A673 (cell line): ENCODE measurements at regions not wholly inside any gene's neighbourhood (a gene's known extent, or its start where the extent isn't known, plus 50 kb on each side); places are given as distances from the start of the nearest gene placed in this dataset.

ENCODE experiments used
- EZH2 ChIP-seq: fragments of 200-600 bp; sonication (generic); IDR thresholded peaks from 2 replicates; pipeline ENCODE4 v1.6.1; 2017; ENCODE audit warnings: borderline replicate concordance, low read depth, mild to moderate bottlenecking, mixed read lengths, antibody characterized with exemption, low read length; ENCODE audit not compliant: poor library complexity, severe bottlenecking
- TF ChIP-seq, protein P1 (sequence below): fragments of 300-800, 200-600 bp; sonication (generic); conservative IDR thresholded peaks from 2 replicates; pipeline ENCODE4 v1.5.1; 2017; ENCODE audit warnings: low read depth, mild to moderate bottlenecking, antibody characterized with exemption, low read length, moderate library complexity, mixed read lengths

DNA sequence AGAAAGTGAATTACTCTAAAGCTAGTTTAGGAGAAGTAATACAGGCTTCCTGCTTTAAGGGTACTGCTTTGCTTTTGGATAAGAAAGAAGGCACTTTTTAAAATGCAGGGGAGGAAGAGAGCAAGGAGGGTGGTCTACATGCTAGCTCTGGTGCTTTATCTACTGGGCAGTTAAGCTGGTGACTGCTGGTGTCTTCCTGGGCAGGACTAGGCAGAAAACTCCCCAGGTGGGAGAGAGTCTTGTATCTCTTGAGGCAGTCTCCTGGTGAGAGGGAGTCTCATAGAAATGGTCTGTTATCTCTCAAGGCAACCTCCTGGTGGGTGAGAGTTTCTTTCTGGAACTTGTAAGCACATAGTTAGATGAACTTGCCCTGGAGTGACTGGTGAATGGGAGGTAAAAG lies 953.9 kb upstream of the GOT2 start:
- TF ChIP-seq, protein P1, sequence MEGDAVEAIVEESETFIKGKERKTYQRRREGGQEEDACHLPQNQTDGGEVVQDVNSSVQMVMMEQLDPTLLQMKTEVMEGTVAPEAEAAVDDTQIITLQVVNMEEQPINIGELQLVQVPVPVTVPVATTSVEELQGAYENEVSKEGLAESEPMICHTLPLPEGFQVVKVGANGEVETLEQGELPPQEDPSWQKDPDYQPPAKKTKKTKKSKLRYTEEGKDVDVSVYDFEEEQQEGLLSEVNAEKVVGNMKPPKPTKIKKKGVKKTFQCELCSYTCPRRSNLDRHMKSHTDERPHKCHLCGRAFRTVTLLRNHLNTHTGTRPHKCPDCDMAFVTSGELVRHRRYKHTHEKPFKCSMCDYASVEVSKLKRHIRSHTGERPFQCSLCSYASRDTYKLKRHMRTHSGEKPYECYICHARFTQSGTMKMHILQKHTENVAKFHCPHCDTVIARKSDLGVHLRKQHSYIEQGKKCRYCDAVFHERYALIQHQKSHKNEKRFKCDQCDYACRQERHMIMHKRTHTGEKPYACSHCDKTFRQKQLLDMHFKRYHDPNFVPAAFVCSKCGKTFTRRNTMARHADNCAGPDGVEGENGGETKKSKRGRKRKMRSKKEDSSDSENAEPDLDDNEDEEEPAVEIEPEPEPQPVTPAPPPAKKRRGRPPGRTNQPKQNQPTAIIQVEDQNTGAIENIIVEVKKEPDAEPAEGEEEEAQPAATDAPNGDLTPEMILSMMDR = no peak
- no peak for TF ChIP-seq EZH2
